Fibroblast of skin of back (primary cell): ENCODE measurements at regions not wholly inside any gene's neighbourhood (a gene's known extent, or its start where the extent isn't known, plus 50 kb on each side); places are given as distances from the start of the nearest gene placed in this dataset.
"Not testable (repeated sequence)": the region's sequence is repeated elsewhere in the genome, so short reads cannot be mapped to it uniquely, and the experiment has no call there.

Experiments used
- DNase-seq: peaks from one replicate; pipeline ENCODE4 v3.0.0-alpha.2; 2013

DNA sequence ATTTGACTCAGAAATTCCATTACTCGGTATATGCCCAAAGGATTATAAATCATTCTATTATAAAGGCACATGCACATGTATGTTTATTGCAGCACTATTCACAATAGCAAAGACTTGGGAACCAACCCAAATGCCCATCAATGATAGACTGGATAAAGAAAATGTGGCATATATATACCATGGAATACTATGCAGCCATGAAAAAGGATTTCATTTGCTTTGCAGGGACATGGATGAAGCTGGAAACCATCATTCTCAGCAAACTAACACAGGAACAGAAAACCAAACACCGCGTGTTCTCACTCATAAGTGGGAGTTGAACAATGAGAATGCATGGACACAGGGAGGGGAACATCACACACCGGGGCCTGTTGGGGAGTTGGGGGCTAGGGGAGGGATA is 1297.1 kb downstream of the TBC1D22A start:
- not testable (repeated sequence) for DNase-seq

GRCh38 chr22:48057116-48057835 is 1294.8 kb downstream of the TBC1D22A start:
- no peak for DNase-seq

DNA sequence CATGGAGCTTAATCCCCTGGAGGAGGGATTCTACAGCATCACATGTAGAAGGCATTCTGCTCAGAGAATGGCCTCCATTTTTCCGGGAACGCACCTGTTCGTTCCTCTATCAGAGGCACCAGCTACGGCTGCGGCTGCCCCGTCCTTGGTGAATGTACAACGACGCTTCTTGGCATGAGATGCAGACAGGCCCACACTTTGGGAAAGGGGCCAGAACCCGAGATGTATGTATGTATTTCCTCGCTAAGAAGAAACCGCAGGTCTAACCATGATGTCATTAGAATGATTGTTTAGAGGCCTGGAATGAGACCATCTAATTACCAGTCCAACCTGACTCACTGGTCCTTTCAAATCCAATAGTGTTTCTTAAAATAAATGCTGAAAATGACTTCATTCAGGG is 1293.4 kb downstream of the TBC1D22A start:
- DNase-seq = no peak

GRCh38 chr22:48055185-48055584 is 1292.7 kb downstream of the TBC1D22A start:
- no peak for DNase-seq

GRCh38 chr22:48054596-48054995 is 1292.1 kb downstream of the TBC1D22A start:
- DNase-seq = no peak

GRCh38 chr22:48053973-48054372 is 1291.5 kb downstream of the TBC1D22A start:
- no peak for DNase-seq

GRCh38 chr22:48053486-48053885 is 1291.0 kb downstream of the TBC1D22A start:
- DNase-seq = no peak

GRCh38 chr22:48052621-48052890 is 1290.1 kb downstream of the TBC1D22A start:
- DNase-seq = no peak

- no peak for DNase-seq
These were observed 1289.6 kb downstream of the TBC1D22A start for GRCh38 chr22:48051796-48052620.

- no peak for DNase-seq
These were observed 1288.4 kb downstream of the TBC1D22A start for GRCh38 chr22:48050836-48051235.

- no peak for DNase-seq
These were observed 1286.7 kb downstream of the TBC1D22A start for GRCh38 chr22:48049116-48049515.

DNA sequence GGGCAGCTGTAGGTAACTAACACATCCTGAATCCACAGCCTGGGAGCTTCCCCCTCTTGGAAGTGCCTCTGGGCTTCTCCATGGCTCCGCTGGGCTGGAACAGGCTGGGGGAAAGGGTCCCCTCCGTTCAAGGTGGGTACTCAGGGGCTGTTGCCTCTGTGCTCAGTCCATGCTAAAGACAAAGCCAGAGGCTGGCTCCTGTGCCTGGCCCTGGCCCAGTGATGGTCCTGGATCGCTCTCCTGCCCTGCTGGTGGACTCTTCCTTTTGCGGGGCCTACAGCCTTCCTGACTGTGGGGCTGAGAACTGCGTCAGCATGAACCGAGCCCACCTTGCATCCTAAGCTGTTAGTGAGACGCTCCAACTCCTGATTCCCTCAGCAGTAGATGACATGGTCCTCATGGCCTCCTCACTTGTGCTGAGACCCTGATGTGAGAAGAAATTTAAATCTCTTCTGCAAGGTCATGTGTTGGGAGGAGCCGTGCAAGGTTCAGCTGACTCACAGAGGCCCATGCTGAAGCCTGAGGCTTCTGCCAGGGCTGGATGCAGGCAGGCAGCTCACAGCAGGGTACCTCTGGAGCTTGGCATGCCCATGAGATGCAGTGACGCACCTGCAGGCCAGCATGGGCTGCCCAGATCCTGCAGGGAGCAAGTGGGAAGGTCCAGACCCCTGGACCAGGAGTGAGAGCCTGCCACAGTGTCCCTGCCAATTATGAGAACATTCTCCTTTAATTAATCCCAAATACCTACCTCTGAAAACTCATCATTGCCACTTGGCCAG is 1285.5 kb downstream of the TBC1D22A start:
- no peak for DNase-seq

GRCh38 chr22:48045369-48045768 is 1282.9 kb downstream of the TBC1D22A start:
- DNase-seq = no peak

DNA sequence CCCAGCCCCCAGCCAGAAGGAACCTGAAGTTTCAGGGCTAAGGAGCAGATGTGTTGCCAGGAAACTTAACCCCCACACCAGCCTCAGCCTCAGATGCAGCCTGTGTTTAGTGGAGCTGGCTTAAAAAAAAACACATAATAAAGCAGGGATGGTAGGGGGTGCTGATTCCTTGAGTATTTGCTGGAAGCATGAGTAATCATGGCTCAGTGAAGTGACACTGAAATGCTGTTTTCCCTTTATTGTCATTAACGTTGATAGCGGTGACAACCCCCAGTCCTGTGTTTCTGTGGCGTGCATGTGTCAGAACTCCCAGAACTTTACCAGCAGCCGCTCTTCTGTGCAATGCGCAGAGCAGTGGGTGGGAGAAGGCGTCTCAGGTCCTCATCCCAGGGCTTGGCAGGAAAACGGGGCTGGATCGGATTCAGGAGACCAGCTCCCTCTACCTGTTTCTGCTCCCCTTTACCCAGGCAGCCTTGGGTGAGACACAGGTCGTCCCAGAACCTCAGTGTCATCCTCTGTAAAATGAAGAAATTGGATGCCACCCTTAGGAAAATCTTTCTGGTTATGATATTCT is 1282.1 kb downstream of the TBC1D22A start:
- peak; percentile 1 for DNase-seq

DNA sequence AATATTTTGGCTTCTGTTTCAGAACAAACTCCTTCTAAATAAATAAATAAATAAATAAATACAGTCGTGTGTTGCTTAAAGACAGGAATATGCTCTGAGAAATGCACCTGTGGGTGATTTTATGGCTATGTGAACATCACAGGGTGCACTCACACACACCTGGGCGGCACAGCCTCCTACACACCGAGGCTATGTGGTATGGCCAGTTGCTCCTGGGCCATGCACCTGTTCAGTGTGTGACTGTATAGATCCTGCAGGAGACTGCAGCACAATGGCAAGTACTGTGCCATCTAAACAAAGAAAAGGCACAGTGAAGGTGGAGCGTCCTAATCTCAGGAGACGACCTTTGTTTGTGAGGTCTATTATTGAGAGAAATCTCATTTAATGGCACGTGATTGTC is 1281.1 kb downstream of the TBC1D22A start:
- no peak for DNase-seq

GRCh38 chr22:48042621-48043395 is 1280.4 kb downstream of the TBC1D22A start:
- no peak for DNase-seq

DNA sequence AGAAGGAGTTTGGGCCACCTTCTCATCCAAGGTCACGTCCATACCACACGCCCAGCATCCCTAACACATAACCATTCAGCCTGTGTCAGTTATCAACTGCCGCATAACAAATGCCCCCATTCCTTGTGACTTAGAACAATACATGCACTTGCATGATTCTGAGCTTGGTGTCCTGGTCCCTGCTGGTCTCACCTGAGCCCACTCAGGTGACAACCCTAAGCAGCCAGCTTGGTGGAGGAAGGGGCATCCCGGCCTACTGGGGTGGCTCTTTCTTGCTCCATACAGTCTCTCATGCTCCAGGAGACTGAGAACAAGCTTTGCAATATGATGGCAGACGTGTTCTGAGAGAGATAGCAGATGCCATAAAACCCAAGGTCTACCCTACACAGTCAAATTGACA is 1276.9 kb downstream of the TBC1D22A start:
- no peak for DNase-seq

GRCh38 chr22:48037618-48038017 is 1275.2 kb downstream of the TBC1D22A start:
- DNase-seq = no peak

- no peak for DNase-seq
These were observed 1273.4 kb downstream of the TBC1D22A start for GRCh38 chr22:48035897-48036296.

- no peak for DNase-seq
These were observed 1269.1 kb downstream of the TBC1D22A start for GRCh38 chr22:48031589-48031988.

- DNase-seq = no peak
These were observed 1262.6 kb downstream of the TBC1D22A start for GRCh38 chr22:48025096-48025495.

DNA sequence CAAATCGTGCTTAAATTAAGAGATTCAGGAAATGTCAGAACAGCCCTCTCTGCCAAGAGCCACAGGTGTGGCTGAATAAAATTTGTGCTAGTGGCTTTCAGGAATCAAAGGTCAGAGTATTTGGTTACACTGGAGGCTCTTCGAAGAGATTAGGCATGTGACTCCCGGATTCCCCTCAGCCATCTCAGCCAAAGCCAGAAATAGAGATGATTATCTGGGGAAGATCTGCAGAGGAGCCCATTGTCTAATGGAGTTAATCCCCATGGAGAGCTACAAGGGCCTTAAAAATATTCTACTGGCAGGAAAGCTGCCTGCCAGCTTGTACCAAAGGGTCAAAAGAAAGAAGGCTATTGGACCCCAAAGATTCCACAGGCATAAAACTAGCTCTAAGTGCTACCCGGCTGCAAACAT is 1259.5 kb downstream of the TBC1D22A start:
- DNase-seq = no peak
